HG03442 (cell line): ENCODE measurements at regions not wholly inside any gene's neighbourhood (a gene's known extent, or its start where the extent isn't known, plus 50 kb on each side); places are given as distances from the start of the nearest gene placed in this dataset.
"Not testable (repeated sequence)": the region's sequence is repeated elsewhere in the genome, so short reads cannot be mapped to it uniquely, and the experiment has no call there.

Experiments
- ATAC-seq: cut with Tn5 transposase; IDR thresholded peaks from one replicate; pipeline ENCODE4 v1.9.1; 2021; ENCODE audit warnings: mild to moderate bottlenecking, moderate library complexity; ENCODE audit not compliant: unreplicated experiment

DNA sequence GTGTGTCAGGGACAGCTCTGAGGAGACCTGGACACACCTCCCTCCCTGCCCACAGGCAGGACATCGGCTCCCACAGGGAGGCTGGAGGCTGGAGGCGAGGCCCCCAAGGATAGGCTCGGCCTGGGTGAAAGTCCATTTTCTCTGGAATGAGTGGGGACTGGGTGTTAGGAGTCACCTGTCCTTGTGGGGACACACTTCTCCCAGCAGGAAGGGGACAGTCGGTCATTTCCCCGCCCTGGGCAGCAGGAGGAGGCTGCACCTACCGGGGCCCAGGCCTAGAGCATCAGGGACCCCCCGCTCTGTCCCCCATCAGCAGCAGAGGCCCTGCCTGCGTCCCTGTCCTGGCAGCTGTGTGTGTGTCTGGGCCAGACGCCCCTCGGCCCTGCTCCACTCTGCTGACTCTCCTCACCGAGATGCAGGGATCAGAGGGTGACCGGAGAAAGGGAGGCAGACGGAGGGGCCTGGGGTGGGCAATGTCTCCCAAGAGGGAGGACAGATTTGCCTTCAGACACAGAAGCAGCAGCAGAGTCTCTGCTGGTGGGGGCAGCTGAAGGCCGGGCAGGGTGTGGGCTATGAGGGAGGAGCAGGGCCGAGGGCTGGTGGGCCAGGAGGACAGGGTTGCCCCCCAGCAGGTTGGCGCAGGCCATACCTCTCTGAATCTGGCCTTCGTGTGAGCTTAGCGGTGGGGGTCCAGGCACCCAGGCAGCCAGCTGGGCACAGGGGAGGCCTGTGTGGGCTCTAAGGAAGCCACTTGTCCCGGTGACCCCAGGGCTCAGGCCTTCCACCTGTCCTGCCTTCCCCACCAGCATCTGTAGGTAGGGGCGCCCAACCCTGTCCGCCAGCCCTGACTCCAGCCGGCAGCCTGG, 125.7 kb upstream of the NKX1-1 start:
- no peak for ATAC-seq

DNA sequence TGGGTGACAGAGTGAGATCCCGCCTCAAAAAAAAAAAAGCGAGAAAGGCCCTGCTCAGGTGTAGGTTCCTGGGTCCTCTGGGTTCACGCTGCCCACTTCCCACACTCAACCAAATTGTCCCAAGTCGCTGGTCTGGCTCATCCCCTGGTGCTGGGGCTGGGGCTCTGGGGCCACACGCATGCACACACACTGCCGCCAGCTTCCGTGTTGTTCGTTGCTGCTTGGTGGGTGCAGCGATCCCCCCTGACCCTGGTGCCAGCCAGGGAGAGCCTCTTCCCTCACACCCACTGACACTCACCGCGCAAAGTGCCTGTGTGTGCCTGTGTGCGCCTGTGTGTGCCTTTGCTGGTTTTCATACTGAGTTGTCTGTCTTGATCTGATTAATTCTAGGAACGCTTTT, 124.1 kb upstream of the NKX1-1 start:
- no peak for ATAC-seq

DNA sequence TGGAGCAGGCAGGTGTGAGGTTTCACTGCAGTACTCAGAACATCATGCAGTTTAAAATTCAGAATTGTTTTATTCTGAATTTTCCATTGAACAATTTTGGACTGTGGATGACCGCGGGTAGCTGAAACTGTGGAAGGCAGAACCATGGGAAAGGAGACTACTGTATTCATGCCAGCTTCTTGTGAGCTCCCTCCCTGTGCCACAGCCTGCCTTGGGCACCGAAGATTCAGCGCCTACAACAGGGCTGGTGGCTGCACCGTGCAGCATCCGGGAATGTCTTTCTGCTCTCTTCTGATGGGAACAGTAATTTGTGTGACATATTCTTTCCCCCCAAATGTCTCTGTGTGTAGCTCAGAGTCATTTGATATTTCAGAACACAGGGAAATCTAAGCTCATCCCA, 118.5 kb upstream of the NKX1-1 start:
- ATAC-seq = no peak

DNA sequence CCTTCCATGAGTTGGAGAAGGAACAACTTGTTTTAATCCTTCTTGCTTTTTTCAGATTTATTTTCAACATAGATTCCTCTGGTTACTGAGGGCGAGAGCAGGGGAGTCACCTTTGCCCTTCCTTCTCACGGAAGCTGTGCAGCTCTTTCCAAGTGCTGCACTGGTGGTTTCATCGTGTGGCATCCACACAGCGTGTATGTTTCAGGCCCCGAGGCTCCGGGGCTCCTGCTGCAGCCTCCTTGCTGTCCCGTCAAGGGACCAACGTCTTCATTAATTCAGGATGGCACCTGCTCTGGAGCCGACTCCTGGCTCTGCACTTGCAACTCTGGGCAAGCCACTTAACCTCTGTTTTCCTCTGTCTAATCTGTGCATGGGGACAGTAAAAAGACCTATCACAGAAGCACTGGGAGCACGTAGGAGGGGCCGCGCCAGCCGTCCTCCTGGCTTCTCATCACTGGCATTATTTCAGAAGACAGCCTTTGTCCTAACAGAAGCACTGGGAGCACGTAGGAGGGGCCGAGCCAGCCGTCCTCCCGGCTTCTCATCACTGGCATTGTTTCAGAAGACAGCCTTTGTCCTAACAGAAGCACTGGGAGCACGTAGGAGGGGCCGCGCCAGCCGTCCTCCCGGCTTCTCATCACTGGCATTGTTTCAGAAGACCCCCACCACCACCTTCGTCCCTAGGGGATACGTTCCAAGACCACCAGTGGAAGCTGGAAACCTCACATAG, 117.8 kb upstream of the NKX1-1 start:
- ATAC-seq = no peak

DNA sequence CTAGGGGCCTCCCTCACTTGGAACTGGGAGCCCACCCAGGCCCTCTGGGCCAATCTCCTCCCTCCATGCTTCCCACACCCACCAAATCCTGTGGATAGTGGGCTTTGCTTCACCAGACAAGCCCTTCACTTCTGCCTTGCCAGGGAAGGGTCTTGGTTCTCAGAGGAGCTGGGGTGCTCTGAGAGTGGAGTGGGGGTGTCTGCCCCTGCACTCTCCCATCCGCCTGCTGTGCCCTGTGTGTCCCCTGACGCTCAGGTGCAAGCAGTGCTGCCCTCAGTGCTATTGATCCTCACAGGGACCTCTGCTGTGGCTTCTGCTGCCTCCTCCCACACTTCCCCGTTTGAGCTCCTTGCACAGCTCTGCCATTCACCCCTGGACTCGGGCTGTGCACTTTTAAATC, 117.3 kb upstream of the NKX1-1 start:
- ATAC-seq = no peak

DNA sequence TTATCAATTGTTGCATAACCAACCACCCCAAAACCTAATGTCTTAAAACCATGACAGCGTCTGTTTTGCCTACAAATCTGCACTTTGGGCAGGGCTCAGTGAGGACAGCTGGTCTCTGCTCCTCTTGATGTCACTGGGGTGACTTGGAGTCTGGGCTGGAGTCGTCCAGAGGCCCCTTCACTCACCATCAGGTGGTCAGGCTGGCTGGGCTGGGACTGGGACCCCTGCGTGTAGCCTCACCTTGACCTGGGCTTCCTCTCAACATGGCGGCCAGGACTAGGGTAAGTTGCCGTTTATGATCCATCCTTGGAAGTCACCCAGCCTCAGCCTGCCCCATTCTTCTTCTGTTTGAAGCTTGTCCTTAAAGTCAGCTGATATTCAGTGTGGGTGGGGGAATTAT, 116.8 kb upstream of the NKX1-1 start:
- ATAC-seq = no peak

DNA sequence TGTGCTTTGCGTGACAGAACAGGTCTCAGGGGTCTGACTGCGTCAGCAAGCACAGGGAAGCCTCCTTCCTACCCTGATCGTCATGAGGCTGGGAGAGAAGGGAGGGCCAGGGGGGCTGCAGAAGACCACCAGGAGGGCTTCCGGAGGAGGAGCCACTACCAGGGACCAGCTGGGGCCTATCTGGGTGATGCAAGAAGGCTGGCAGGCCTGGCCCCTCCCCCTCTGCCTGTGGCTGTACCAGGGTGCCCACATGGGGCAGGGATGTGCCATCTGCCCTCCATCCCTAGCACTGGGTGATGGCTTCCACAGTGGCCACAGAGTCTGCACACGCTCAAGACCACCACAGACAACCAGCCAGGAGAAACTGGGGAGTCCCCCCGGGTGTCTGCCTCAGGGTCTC, 116.4 kb upstream of the NKX1-1 start:
- no peak for ATAC-seq

DNA sequence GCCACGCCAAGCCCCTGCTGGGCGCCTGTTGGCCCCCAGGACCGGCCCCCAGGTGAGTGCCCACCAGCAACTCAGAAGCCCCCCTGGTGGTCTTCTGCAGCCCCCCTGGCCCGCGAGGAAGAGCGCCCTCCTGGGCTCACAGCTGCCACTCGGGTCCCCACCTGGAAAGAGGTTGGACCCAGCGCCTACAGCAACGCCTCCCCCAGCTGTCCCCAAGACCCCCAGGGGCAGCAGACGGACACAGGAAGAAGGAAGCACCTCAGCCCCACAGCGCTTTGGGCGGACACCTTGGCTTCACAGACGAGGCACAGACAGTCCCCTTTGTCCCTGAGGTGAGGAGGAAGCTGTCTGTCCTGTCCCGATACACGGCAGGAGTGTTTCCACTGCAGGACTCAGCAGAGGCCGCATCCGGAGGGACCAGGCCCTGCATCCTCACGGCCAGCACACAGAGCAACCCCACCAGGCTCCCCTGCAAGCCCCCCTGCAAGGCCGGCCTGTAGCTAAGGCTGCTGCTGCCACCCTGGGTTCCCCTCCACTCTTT, 115.6 kb upstream of the NKX1-1 start:
- no peak for ATAC-seq

DNA sequence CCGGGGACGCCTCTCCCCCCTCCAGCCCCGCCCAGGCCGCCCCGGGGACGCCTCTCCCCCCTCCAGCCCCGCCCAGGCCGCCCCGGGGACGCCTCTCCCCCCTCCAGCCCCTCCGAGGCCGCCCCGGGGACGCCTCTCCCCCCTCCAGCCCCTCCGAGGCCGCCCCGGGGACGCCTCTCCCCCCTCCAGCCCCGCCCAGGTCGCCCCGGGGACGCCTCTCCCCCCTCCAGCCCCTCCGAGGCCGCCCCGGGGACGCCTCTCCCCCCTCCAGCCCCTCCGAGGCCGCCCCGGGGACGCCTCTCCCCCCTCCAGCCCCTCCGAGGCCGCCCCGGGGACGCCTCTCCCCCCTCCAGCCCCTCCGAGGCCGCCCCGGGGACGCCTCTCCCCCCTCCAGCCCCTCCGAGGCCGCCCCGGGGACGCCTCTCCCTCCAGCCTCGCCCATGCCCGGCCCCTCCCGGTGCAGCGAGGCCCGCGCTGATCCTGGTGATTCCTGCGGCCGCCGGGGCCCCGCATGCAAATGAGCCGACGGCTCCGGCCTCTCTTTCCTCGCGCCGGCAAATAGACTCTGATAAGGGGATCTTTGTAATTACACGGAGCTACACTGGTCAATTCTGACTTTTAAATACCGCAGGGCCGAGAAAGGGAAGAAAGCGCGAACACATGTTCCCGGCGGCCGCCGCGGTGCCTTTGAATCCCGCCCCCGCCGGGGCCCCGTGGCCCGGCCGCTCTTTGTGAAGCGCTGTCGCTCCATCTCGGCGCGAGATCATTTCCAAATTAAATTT, 114.7 kb upstream of the NKX1-1 start:
- ATAC-seq = not testable (repeated sequence)

DNA sequence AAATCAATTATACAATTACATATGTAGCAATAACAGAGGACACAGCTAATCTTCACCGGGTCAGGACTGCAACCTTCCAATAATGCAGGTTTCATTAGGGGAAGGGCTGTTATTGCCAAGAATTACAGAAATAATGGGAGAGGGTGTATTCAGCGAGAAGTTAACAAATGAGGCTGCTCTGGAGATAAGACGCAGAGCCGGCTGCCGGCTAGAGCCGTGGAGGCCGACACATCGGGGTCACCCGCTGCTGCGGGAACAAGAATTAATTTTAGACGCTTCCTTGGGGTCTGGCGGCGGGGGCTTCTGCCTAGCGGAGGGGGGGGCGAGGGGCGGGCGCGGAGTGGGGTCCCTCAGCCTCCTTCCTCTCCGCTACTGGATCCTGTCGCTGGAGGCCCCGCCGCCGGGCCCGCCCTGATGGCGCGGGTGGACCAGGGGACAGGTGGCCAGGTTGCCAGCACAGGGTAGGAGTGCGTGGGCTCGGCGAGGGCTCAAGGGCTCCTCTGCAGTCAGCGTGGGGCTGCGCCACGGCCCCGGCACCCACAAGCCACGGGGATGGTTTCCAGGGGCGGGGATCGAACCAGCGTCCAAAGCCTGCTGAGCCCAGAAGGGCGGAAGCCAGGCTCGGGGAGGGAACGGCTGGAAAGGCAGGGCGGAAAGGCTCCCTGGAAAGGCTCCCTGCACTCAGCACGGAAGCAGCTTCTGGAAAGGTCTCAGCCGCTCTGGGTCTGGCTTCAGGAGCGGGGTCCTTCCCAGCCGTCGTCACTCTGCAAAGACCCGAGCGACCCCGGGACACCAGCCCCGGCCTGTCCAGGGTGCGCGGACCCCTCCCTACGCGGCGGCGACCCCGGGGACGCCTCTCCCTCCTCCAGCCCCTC, 113.8 kb upstream of the NKX1-1 start:
- no peak for ATAC-seq

DNA sequence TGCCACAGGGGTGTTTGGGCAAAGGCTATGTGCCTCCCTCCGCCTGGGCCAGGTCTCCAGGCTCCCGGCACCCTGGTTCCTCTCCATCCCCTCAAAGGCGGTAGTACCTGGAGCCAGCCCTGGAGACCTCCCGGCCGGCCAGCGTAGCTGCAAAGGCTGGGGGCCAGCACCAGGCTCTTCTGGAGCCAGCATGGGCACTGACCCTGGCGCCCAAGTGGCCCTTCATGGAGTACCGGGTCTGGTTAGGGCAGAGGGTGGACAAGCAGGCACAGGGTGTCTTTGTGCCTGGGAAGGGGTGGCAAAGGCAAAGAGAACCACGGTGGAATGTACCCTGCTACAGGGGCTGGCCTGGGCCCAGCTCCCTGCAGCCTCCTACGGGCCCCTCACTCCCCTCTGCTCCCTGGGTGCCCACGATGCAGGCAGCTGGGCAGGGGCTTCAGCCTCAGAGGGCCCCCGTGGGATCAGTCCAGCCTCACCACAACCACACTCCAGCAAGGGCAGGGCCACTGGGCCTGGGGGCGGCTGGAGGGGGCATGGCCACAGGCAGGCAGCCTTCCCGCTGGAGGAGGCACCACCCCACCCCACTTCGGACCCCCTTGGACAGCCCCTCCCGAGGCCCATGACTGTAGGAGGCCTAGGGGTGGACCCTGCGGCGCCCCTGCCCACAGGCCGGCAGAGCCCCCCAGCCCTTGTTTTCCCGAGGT, 112.9 kb upstream of the NKX1-1 start:
- no peak for ATAC-seq

DNA sequence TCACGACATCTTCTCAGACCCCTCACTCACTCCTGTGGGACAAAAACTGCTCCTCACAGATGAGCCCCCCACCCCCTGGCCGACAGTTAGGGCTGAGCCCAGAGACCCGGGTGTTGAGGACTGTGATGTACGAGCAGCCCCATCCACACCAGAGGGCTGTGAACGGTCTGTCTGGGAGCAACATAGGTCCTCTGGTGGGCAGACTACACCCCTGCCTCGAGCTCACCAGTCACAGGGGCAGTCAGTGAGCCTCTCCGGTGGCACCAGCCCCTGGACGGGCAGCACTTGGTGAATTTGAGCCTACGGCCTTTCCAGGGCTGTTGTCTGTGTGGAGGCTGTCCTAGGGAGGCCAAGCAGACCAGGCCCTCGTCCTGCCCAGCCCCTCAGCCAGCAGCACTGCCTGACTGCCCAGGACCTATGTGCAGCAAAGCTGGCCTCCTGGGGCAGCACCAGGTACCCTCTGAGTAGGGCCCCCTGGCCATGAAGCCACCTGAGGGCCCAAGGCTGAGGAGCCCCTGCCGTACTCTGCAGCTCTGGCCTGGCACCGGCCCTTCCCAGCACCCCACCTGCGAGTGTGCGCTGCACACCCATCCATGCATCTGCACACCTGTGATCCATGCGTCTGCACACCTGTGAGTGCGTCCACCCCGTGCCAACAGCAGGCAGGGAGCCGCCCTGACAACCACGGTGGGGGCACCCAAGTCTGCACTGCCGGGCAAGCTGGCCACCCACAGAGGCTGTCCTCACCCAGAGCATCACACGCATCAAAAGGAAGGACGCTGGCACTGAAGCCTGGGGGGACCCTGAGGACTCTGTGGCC, 111.6 kb upstream of the NKX1-1 start:
- ATAC-seq = no peak

DNA sequence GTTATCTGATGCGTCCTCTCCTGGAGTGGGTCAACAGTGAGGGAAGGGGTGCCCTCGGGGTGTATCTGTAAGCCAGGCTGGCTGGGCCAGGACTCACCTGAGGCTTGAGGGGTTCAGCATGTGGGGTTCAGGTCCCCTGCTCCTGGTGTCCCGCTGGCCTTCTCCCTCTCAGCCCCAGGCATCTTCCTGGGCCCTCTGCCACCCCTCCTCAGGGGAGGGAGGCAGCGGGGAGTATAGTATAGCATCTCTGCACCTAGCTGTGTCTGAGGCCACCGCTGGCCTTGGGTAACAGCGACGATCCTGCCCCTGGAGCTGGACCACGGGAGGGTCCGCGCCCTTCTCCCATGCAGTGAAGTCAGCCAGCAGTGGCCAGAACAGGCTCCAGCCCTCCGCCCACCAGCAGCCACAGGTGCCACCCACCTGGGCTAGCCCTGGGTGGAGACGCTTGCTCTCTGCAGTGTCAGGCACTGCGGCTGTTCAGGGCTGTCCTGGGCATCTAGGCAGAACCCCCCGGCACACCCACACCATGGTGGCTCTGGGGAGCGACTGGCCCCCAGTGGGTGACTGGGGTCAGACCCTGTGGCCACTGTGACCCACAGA, 110.7 kb upstream of the NKX1-1 start:
- ATAC-seq = no peak

DNA sequence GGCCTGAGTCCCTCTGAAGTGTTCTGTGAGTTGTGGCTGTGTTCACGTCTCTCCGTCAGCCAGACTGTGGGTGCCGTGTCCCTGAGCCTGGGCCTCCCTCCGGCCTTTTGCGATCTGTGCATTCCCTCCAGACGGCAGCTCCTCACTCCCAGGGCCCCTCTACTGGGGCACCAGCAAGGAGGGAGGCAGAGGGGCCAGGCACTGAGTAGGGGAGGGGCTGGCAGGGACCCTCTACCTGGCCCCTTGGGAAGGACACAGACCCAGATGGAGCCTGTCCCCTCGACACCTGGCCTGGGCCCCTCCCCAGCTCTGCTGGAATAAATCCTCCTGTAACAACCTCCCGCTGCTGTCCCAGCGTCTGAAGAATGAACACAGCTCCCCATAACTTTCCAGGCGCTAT, 110.0 kb upstream of the NKX1-1 start:
- no peak for ATAC-seq

DNA sequence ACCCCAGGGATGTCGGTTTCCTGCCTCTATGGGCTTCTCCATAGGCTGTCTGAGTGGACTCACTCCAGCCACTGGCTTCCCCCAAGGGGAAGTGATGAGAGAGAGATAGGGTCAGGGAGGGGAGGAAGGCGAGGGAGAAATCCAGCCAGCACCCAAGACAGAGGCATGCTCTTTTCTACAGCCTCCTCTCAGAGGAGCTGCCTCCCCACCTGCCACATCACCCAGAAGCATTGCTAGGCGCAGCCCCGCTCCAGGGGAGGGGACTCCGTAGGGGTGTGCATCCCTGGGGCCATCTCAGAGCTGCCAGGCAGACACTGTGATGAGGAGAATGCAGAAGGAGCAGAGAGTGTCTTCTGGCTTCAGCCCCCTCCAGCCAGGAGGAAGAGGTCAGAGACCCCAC, 109.5 kb upstream of the NKX1-1 start:
- no peak for ATAC-seq

DNA sequence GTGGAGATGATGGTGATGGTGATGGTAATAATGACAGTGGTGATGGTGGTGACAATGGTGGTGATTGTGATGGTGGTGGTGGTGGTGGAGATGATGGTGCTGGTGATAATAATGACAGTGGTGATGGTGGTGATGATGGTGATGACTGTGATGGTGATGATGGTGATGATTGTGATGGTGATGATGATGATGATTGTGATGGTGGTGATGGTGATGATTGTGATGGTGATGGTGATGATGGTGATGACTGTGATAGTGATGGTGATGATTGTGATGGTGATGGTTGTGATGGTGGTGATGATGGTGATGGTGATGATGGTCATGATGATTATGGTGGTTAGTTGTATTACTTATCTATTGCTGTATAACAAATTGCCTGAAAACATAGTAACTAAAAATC, 108.9 kb upstream of the NKX1-1 start:
- no peak for ATAC-seq

DNA sequence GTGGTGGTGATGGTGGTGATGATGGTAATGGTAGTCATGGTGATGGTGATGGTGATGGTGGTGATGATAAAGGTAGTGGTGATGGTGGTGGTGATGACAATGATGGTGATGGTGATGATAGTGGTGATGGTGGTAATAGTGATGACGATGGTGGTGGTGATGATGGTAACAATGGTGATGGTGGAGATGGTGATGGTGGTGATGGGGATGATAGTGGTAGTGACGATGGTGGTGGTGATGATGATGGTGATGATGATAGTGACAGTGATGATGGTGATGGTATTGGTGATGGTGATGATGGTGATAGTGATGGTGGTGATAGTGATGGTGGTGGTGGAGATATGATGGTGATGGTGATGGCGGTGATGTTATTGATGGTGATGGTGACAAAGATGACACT, 108.4 kb upstream of the NKX1-1 start:
- no peak for ATAC-seq

DNA sequence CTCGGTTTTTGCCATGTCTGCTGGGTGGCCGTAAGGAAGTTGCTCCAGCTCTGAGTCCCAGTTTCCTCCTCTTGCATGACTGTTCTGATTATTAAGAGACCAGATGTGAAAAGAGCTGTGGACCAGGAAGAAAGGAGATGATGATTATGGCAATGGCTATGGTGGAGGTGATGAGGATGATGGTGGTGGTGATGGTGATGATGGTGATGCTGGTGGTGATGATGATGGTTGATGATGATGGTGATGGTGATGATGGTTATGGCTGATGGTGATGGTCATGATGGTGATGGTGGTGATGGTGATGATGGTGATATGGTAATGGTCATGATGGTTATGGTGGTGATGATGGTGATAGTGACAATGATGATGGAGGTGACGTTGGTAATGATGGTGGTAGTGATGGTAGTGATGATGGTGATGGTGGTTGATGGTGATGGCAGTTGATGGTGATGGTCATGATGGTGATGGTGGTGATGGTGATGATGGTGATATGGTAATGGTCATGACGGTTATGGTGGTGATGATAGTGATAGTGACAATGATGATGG, 107.8 kb upstream of the NKX1-1 start:
- no peak for ATAC-seq
